IPS DF 4.7 (cell line): ENCODE measurements at regions not wholly inside any gene's neighbourhood (a gene's known extent, or its start where the extent isn't known, plus 50 kb on each side); places are given as distances from the start of the nearest gene placed in this dataset.

Experiments
- DNase-seq: peaks from one replicate; pipeline ENCODE4 v3.0.0-alpha.2; 2013; ENCODE audit warnings: low spot score; ENCODE audit errors: extremely low read depth

- DNase-seq: no peak
These were observed 885.6 kb downstream of the BRD1 start for GRCh38 chr22:48941903-48942575.

- no peak for DNase-seq
These were observed 886.4 kb downstream of the BRD1 start for GRCh38 chr22:48941033-48941902.

GRCh38 chr22:48940266-48941032, 887.2 kb downstream of the BRD1 start:
- DNase-seq: no peak

- DNase-seq: no peak
These were observed 888.0 kb downstream of the BRD1 start for GRCh38 chr22:48939441-48940265.

GRCh38 chr22:48938741-48939140, 888.9 kb downstream of the BRD1 start:
- no peak for DNase-seq

- DNase-seq: no peak
These were observed 890.5 kb downstream of the BRD1 start for GRCh38 chr22:48937032-48937639.

- DNase-seq: no peak
These were observed 891.3 kb downstream of the BRD1 start for GRCh38 chr22:48936391-48936790.

GRCh38 chr22:48934446-48934845, 893.2 kb downstream of the BRD1 start:
- DNase-seq: no peak

GRCh38 chr22:48931452-48931851, 896.2 kb downstream of the BRD1 start:
- no peak for DNase-seq

- no peak for DNase-seq
These were observed 898.3 kb downstream of the BRD1 start for GRCh38 chr22:48929276-48929790.

- no peak for DNase-seq
These were observed 900.1 kb downstream of the BRD1 start for GRCh38 chr22:48927591-48927990.

GRCh38 chr22:48926643-48927042, 901.0 kb downstream of the BRD1 start:
- DNase-seq: no peak

- DNase-seq: no peak
These were observed 901.5 kb downstream of the BRD1 start for GRCh38 chr22:48926136-48926535.

GRCh38 chr22:48925450-48925849, 902.2 kb downstream of the BRD1 start:
- DNase-seq: no peak

GRCh38 chr22:48923996-48924395, 903.7 kb downstream of the BRD1 start:
- DNase-seq: no peak

- no peak for DNase-seq
These were observed 904.4 kb downstream of the BRD1 start for GRCh38 chr22:48923165-48923865.

- DNase-seq: no peak
These were observed 906.2 kb downstream of the BRD1 start for GRCh38 chr22:48921411-48921903.

- no peak for DNase-seq
These were observed 906.9 kb downstream of the BRD1 start for GRCh38 chr22:48920776-48921241.

GRCh38 chr22:48919851-48920589, 907.7 kb downstream of the BRD1 start:
- no peak for DNase-seq
